HCT116 (cell line): ENCODE measurements at regions not wholly inside any gene's neighbourhood (a gene's known extent, or its start where the extent isn't known, plus 50 kb on each side); places are given as distances from the start of the nearest gene placed in this dataset.

Experiments used
- CEBPB ChIP-seq: IDR thresholded peaks from 2 replicates; pipeline ENCODE4 v1.6.1; 2012; ENCODE audit warnings: low read depth
- CTCF ChIP-seq, 3 experiments: fragments of 200-600 bp in 1 of 3; sonication (generic) in 1 of 3; IDR thresholded peaks in 2 of 3; conservative IDR thresholded peaks in 1 of 3; 2 replicates each; pipeline ENCODE4 v1.5.1; 2012 to 2017; ENCODE audit warnings: low read depth in 2 of 3, low read length in 2 of 3, antibody characterized with exemption in 1 of 3, borderline replicate concordance in 1 of 3, control low read depth in 1 of 3, mild to moderate bottlenecking in 1 of 3, mixed read lengths in 1 of 3, mixed run types in 1 of 3, moderate library complexity in 1 of 3; ENCODE audit not compliant: insufficient read depth in 1 of 3
- MAX ChIP-seq: IDR thresholded peaks from 2 replicates; pipeline ENCODE4 v1.6.1; 2012
- POLR2A ChIP-seq: IDR thresholded peaks from 2 replicates; pipeline ENCODE4 v1.7.0; 2011; ENCODE audit warnings: borderline replicate concordance; ENCODE audit not compliant: insufficient read depth, insufficient read length; ENCODE audit errors: extremely low read depth
- RAD21 ChIP-seq: IDR thresholded peaks from 2 replicates; pipeline ENCODE4 v1.6.1; 2012; ENCODE audit warnings: low read depth, mild to moderate bottlenecking

GRCh38 chr12:91866566-91866965 lies 279.1 kb downstream of the BTG1 start:
- no peak for TF ChIP-seq MAX
- no peak for TF ChIP-seq CTCF (IDR thresholded peaks at IDR 0.05 in 2 of 3, conservative IDR thresholded peaks at IDR 0.05 in 1 of 3; ENCODE audit: borderline replicate concordance in 1 of 3, insufficient read depth in 1 of 3, low read depth in 2 of 3, low read length in 2 of 3)
- TF ChIP-seq POLR2A, result no peak
- TF ChIP-seq CEBPB, result no peak
- no peak for TF ChIP-seq RAD21
